ENCODE measurements at regions not wholly inside any gene's neighbourhood (a gene's known extent, or its start where the extent isn't known, plus 50 kb on each side); places are given as distances from the start of the nearest gene placed in this dataset.

DNA sequence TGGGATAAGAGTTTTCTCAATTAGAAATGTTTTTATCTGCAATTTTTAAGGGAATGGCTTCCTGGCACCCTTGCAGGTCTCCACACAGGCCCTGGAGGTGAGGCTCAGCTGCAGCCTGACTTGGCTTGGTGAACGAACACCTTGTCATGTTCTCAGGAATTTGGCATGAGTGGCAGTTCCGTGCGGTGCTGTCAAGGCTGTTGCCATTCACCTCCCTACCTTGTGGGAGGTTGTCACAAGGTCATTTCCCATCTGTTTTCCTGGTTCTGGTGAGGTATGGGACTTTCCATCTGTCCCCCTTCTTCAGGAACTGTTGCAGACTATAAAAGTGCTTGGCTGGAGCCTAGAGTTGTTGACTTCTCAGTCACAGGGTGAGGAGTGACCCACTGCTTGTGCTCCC is 82.9 kb downstream of the ELOVL4 start:
- DNase-seq, result no peak

DNA sequence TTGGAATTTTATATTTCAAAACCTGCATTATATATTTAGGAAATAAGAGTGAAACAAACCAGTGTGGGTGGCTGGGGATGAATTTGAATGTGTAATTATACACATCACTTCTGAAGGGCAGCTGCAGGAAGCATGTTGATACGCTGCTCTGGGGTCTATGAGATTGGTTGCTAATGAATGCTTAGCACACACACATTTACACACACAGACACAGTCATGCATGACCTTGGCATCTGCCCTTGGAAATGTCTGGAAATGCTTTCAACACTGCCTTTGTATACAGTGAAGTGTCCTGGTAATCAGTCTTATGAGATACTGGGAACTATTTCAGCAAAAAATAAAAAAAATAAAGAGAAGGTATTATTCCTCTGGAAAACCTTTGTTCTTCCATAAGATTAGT is 83.4 kb downstream of the ELOVL4 start:
- no peak for DNase-seq

DNA sequence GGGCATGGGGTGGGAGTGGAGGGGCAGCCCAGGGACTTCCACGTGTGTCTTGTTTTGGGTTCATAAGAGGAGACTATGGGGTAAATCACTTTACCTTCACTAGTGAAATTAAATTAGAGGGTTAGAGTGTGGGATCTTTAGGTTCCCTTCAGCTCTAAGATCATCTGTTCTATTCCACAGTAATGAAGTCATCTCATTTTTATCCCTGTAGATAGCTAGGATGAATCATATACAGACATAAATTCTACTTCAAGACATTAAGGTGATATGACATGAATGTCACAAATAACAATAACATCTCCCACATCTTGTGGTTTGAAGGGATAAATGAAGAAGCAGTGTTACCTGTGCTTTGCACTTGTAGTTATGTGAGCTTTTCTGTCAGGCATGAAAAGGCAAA is 83.8 kb downstream of the ELOVL4 start:
- DNase-seq, result no peak

DNA sequence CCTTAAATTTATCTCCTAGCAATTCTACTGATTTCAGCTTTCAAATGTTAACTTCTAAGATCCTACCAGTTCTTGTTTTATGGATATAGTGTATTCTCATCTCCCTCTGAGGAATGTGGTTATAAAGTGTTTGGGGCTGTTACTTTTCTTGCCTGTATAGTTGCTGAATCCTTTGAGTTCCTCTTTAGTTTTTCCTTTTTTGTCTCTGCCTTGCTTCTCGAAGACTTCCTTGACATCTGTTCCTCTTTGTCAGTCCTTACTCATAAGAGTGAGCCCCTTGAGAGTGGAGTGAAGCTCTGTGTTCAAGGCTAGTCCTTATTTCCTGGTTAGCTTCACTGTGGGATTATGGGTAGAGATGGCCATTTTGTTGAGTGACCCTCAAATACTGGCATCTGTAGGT is 84.6 kb downstream of the ELOVL4 start:
- DNase-seq, result no peak

DNA sequence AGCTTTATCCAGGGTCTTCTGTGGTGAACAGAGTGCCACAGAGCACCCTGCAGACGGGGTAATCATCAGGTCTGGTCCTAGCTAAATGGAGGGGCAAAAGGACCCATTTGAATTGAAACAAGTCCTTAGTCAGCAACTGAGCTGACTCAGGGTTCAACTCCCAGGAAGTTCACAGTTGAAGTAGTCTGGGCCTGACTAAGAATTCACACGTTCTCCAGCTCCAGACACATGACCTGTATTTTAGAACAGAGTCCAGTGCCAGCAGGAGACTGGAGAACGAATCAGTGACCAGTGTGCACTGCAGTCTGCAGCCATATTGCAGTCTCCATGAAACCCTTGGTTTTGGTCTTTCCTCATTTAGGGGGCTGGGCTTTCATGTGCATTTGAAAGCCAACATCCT is 85.2 kb downstream of the ELOVL4 start:
- no peak for DNase-seq

DNA sequence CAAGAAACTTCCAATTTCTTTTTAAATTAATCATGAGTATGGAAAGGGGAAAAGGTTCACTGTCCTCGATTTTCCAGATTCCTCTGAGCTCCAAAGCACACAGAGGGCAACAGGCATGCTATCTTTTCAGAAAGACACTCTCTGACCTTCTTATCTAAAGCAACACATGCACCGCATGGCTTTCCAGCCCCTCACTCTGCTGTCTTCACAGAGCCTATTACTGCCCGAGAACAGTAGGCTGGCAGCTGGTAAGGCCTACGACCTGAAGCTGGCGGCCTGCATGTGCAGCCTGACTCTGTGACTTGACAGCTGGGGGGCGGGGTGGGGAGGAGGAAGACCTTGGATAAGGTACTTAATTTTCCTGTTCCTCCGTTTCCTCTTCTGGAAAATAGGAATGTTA is 86.3 kb downstream of the ELOVL4 start:
- DNase-seq, result no peak

DNA sequence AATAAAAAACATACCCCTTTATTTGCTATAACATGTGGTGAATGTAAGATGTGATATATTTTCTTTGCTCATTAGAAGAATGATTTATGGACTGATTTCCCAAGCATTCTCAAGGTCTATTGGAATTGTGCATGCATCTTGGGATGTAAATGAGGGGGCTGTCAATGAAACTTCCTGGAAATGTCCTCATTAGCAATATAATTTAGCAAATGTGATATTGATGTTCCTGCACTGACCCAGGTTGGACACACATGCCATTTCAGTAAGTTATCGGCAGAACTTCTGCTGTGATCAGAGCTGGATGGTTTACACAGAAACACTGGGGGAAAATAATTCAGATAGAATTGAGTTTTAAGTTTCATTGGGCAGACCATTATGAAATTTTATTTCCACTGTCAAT is 99.9 kb downstream of the ELOVL4 start:
- no peak for DNase-seq

DNA sequence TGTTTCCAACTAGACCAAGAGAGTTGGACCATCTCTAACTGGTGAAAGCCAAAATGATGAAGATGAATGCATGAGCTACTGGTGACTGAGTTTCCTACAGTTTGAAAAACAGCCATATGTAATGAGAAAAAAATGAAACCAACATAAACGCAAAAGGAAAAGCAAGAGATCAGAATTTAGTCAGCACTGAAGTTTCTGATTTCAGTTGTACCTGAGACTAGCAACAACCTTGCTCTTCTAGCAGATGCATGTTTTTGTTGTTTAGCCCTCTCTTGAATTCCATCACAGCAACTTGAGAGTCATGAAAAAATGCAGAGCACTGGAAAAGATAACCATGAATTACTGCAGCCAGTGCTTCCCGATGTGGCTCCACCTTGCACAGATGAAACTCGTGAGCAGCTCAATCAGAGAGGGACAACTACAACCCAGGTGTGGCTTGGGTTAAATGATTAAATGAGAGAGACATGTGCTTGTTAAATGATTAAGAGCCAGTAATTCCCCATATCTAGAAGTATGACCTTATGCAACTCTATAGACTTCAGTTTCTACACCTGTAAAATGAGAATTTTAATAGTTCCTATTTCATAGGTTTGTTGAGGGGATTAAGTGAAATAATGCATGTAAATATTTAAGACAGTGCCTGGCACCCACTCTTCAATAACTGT is 104.8 kb downstream of the ELOVL4 start:
- no peak for DNase-seq

DNA sequence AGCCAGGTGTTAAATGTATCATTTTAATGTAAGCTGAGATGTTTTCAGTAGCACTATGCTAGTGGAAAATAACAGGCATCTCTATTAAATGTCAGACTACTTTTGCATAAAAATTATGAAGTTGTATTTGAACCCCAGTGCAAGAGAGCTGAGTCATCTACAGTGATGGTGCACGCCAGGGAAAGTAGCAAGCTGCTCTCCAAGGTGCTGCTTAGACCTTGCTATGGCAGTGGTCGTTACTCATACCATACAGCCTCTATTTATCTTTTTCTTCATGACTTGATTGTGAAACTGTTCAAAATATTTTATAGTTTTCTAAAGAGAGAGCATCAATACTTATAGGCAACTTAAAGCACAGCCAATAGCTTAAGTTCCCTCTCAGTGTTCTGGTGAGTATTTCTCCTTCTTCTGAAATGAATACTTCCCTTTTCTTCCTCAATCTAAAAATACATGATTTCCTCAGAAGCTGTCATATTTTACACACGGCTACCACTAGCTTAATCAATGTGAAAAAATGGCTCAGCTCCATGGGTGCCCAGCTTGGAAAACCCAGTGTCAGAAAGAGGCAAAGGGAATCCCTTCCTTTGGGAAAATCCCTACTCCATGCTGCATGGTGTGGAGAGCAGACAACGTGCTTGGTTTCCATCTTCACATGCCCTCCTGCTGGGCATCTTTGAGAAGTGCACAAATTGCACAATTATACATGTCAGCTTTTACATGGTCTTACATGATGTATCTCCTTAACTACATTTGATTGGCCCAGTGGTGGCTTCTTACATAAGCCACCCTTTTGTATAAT is 105.6 kb downstream of the ELOVL4 start:
- no peak for DNase-seq

DNA sequence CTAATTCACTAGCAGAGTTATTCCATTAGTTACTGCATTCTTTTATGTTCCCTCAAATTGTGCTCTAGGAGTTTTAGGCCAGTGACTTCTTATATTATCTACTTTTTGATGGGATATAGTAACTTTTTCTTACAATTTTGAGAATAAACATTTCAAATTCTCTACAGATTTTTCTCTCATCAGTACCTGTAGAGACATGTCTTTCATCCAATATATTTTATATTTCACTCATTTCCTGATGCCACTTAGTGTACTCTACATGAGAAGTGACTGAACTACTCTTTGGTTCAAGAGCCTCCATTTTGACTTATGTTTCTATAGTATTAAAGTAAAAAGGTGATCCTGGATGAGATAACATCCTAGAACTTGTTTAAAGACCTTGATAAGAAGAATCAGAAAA is 108.5 kb downstream of the ELOVL4 start:
- DNase-seq, result no peak

DNA sequence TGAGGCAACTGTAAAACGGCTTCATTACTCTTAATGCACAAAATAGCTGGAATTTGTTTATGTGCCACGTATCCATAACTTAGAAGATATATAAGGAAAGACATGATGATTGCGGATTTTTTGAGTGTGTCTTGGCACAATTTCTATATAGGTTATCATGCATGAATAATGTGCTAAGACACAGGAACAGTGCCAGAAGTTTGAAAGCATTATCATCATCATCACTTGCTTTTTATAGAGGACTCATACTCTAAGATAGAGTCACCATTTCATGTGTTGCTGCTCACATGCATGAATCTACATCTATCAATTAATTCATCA is 113.4 kb downstream of the ELOVL4 start:
- DNase-seq, result no peak

DNA sequence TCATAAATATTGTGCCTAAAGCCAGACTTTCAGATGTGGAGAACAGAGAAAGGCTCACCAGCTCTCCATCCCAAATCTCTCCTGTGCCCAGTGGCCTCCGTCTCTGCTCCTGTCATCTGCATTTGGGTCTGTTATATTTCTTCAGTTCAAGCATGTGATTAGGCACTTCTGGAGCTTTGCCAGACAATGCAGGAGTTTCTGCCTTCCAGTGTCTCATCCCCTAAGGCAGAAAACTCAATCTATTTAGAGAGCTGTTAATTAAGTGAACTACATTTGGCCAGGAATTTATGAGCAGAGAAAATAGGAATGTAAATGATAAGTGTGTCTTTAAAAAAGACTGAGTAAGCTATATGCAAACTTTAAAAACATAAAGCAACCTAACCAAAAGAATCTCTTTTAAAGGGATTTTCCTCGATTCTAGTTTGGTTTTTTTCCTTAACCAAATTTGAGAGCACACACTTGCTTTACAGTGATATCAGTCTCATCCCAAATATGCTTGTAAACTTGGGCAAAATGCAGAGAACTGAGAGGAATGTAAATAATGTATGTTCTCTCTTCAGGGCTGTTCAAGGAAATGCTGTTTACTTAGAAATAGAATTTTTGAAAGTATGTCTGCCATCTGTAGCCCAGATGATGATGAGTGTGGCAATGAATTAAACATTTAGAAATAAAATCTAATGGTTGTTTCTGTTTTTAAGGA is 113.9 kb downstream of the ELOVL4 start:
- DNase-seq, result no peak

DNA sequence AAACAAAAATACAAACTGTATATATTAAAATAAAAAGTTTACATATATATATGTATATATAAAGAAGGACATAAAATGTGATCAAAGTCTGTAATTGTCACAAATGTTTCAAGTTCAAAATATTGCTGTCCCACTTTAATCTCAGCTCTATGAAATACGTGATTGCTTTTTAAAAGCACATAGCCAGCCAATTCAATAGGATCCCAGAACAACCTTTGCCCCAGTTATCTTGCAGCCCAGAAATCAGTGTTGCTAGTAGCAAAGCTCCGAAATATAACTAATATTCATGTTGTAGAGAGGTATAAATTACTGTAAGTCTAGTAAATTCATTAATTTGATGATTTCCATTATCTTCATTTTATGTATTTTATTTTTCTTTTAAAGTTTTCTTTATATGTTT is 114.6 kb downstream of the ELOVL4 start:
- no peak for DNase-seq

DNA sequence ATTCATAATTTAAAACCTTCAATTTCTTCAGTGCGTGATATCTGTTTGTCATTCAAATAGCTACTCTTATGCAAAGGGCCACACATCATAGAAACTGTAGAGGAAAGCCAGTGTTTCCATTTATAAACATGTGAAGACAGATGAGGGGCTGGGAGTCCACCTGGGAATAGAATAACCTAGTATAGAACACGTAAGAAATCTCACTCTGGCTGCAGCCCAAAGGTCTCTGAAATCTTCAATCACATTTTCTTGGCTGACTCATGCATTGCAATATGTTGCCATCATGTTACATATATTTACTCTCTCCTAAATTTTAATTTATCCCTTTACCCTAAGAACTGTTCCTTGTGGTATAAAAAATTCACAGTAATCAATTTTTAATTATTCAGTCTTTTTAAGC is 123.2 kb downstream of the ELOVL4 start:
- no peak for DNase-seq

DNA sequence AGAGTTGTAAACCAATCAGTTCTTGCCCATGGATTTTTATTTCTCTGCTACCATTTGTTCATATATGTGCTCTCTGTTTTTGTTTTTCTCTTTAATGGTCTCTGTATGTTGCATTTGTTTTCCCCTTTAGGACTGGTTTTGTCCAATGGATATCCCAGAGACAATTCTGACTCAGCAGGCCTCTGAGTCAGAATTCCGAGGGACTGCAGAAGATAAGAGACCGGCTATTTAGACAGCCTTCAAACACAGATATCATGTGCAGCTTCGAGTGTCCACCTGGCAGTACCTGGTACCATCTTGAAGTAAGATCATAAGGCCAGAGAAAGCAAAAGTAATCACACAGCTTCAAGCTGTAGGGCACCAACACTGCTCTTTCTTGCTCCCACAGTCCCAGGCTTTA is 125.5 kb downstream of the ELOVL4 start:
- DNase-seq, result no peak

DNA sequence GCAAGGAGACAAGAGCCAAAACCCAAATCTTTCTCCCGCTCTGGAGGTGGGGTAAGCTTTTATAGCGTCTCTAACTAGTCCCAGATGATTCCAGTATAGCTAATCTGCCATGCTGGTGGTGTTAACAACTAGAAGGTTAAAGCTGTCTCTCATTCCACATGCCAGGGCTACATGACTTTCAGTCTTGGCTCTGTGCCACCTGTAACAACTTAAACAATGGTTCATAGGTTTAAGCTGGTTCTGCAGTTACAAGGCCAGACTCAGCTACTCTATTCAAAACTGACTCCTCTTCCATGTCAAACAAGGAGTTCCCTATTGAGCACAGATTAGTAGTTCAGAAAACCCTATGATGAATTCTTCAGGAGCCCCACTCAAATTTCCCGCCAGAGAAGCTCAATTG is 128.9 kb downstream of the ELOVL4 start:
- no peak for DNase-seq

DNA sequence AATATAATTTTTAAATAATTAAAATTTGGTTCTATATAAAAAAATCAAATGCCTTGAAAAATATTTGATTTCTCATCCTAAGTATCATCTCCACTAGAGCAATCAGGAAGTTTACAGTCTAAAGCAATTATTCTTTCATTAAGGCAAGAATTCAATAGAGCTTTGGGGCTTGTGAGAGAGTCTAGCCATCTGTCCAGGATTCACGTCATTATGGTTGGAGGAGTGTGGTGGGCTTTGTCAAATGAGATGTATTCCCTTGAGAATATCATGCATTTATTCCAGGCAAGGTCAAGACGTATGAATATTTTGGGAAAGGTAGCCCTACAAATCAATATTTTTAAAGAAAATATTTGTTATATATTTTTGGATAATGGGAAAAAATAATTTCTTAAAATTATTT is 132.4 kb downstream of the ELOVL4 start:
- no peak for DNase-seq

DNA sequence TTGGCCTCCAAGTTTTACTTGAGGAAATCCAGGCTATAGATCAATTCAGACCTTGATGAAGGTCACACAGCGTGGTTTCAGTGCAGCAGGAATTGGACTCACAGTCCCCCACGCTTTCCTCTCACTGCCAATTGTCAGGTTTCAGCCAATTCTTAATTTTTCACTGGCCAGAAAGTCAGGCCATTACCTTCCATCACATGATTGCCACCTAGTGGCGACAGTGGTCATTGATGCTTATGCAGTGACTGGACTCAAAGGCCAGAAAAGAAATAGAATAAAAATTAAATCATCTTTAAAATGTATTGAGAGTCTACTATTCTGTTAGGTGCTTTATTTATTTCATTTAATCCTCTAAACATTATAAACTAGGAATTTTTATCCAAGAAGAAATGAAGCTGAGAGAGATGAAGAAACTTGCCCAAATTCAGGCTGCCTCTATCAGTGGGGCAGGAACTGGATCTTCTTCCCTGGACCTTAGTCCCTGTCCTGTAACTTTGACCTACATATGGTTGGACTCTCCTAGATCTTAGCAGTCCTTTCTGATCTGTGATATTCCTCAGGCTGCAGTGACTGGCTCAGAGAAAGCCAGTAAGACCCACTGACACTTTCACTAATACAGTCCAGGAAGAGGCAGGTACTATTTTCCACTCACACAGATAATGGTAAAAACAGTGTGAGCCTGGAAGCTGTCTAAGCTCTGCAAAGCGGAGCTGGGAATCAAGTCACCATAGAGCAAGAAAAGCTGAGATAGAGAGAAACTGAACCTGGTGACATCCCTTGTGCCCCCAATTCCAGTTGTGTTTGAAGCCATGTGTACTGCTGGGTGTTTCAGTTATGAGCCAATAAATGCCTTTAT is 133.3 kb downstream of the ELOVL4 start:
- peak; percentile 71 to 76 for DNase-seq

DNA sequence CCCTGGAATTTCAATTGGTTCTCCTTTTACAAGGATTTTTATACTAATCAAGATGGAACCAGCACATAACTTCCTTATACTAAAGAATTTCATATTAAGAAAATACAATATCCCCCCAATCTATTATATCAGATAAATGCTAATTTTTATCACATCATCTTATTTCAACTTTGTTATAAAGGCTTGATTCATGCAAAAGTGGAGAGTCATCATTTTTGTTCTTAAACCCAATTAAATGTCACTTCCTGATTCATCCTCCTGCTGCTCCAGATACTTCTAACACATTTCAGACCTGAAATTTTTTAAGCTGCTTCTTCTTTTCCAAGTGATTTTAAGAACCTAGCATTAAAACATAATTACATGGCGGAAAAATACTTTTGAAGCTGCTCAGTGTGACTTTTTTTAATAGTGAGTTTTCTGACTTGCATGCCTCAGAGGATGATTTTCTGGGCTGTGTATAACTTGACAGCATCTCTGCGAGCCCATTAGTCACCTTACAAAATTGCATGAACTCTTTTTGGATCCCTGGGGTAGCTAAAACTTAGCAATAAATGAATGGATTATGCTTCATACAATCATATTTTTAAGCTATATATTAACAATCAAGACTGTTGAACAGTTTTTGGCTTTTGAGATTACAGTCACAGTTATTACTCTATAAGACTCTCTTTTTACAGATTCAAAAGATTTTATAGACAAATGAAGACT is 134.1 kb downstream of the ELOVL4 start:
- no peak for DNase-seq

DNA sequence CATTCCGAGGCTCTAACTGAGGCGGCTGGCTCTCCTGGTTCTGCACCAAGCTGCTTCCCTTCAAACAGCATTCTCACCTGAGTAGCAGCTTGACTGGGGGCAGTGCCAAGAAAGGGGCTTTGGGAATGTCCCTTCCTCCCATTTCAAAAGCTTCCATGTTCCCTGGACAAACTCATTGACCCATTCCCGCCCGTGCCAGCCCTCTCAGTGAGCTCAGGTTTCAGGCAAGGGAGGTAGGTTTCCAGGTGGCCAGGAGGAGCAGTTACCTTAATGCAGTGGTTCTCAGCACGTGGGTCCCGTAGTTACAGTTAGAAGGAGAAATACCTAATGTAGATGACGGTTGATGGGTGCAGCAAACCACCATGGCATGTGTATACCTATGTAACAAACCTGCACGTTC is 135.2 kb downstream of the ELOVL4 start:
- no peak for DNase-seq

DNA sequence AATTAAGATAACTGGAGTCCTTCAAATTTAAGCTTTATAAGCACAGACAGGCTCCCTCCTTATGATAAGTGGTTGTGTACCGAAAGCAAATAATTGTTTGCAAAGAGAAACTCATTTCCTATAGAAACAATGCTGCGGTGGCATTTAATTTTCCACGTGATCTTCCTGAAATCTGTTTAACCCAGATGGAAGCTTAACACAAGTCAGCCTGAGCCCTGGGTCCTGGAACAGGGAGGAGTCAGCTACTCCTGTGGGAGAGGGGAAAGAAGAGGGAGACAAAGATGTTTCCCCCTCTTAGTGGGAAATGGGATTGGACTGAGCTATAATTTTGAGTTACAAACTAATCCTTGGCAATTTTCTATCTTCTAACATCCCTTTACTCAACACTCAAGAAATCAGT is 136.5 kb downstream of the ELOVL4 start:
- no peak for DNase-seq

DNA sequence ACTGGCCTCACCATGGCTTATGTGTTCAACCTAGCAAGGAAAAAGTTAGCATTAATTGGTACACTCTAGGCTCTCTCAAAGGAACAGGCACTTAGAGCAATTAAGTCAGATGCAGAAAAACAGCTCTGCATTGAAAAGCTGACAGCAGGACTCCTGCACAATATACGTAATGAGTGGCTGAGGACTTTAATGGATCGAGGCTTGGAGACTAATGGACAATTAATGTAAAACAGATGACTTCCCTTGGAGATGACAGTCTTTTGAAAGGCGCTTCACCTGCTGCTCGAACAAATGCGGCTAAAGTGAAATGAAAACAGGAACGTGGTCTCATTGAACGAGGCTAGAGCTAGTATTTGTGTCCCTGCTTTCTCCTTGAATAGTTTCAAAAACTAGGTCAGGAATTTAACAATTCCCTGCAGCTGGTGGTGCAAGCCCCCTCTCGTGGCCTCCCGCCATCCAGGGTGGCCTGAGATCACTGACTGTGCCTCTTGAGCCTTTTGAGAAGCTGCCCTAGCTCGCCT is 137.1 kb downstream of the ELOVL4 start:
- DNase-seq, result no peak

DNA sequence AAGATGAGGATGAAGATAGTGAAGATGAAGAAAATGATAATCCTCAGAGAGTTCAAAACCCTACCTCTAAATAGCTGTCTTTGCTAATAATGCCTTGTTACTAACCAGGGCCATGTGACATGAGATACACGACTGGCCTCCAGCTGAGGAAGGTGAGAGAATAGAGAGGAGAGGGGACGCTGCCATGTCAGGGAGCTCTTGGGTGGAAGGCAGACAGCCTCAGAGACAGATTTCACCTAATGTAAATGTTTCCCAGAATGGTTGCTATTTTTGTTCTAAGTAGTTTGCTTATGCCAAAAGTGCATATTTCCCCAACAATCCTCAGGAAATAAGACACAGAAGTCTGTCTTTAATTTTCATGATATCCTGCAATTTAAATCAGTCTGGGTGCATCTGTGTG is 138.4 kb downstream of the ELOVL4 start:
- DNase-seq, result no peak
